ENCODE measurements at regions not wholly inside any gene's neighbourhood (a gene's known extent, or its start where the extent isn't known, plus 50 kb on each side); places are given as distances from the start of the nearest gene placed in this dataset.

DNA sequence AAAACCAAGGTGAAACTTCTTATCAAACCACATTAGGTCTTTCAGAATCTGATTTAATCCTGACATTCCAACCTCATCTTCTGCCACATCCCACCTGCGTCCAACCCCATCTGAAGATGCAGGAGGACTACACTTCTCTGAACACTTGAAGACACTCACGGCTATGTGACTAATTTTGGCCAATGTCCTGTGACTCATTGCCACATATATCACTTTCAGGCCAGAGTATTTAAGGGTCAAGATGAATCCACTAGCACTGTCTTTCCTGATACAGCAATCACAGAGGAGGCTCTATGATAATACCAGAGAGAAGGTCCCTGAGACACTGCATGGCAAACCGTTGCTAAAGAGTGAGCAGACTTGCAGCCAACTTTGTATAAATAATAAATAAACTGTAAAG lies 323.4 kb downstream of the NR2F1-AS1 start:
- TF ChIP-seq, protein P1, sequence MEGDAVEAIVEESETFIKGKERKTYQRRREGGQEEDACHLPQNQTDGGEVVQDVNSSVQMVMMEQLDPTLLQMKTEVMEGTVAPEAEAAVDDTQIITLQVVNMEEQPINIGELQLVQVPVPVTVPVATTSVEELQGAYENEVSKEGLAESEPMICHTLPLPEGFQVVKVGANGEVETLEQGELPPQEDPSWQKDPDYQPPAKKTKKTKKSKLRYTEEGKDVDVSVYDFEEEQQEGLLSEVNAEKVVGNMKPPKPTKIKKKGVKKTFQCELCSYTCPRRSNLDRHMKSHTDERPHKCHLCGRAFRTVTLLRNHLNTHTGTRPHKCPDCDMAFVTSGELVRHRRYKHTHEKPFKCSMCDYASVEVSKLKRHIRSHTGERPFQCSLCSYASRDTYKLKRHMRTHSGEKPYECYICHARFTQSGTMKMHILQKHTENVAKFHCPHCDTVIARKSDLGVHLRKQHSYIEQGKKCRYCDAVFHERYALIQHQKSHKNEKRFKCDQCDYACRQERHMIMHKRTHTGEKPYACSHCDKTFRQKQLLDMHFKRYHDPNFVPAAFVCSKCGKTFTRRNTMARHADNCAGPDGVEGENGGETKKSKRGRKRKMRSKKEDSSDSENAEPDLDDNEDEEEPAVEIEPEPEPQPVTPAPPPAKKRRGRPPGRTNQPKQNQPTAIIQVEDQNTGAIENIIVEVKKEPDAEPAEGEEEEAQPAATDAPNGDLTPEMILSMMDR (IDR thresholded peaks at IDR 0.05) = no peak
- no peak for TF ChIP-seq POLR2A (IDR thresholded peaks at IDR 0.05)

Measured in heart left ventricle (tissue), 13 donors.